ENCODE measurements at regions not wholly inside any gene's neighbourhood (a gene's known extent, or its start where the extent isn't known, plus 50 kb on each side); places are given as distances from the start of the nearest gene placed in this dataset.

GRCh38 chrX:14476205-14476604, 53.1 kb upstream of the GLRA2 start:
- TF ChIP-seq CTCF (IDR thresholded peaks at IDR 0.05) (no peak), EZH2 (IDR thresholded peaks at IDR 0.05; ENCODE audit: borderline replicate concordance, insufficient read depth, low read depth, low read length, poor library complexity, severe bottlenecking) (no peak)

Data from B cell (primary cell).